Frontal cortex (tissue), 3 donors: ENCODE measurements at regions not wholly inside any gene's neighbourhood (a gene's known extent, or its start where the extent isn't known, plus 50 kb on each side); places are given as distances from the start of the nearest gene placed in this dataset.

ENCODE experiments used
- DNase-seq, 2 donors: peaks; one replicate each; pipeline ENCODE4 v3.0.0; 2012; ENCODE audit warnings: low spot score in 2 of 2
- FAIRE-seq: peaks from 2 replicates; lab custom pipeline; 2012; peaks lifted over from hg19 to GRCh38; lab: Jason Lieb, UNC
- donor health status: control.
- donor health status: control.
- donor health status: control.

DNA sequence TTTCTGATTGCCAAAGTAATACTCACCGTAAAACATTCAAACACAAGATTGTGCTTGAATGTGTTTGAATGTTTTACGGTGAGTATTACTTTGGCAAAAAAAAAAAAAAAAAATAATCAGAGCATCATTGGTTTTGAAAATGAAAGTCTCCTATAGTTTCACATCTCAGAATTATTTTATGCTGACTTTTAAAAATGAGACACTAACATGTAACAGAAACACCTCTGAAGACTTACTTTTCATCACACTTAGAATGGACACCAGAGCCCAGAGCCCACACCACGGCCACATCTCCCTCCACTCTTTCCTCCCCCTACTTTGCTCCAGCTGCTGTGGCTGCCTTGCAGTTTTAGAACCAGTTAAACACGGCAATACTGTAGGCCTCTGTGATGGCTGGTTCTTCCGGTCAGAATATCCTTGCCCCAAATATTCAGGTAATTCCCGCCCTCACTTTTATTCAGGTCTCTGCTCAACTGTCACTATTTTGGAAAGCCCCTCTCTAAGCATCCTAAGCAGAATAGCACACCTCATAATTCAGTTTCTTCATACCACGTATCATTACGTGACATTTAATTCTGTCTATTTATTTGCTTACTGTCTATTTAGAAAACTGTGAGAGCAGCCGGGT, 138.9 kb upstream of the MAX start:
- no peak for DNase-seq
- FAIRE-seq = no peak

DNA sequence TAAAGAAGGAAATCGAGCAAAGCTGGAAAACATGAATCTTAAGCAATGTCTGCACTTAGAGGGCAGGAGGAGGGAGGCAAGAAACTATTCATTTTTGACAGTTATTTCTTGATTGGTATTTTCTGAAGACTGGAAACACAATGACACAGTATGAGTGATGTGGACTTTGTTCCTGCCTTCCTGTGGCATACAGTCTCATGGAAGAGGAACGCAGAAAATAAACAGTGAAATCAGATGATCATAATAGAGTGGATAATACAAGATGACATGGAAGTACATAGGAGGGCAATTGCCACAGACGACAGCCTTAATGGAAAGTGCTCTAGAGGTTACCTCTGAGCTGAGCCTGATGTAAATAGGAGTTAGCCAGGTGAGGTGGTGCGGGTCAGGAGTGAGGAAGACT, 140.4 kb upstream of the MAX start:
- no peak for FAIRE-seq
- no peak for DNase-seq

DNA sequence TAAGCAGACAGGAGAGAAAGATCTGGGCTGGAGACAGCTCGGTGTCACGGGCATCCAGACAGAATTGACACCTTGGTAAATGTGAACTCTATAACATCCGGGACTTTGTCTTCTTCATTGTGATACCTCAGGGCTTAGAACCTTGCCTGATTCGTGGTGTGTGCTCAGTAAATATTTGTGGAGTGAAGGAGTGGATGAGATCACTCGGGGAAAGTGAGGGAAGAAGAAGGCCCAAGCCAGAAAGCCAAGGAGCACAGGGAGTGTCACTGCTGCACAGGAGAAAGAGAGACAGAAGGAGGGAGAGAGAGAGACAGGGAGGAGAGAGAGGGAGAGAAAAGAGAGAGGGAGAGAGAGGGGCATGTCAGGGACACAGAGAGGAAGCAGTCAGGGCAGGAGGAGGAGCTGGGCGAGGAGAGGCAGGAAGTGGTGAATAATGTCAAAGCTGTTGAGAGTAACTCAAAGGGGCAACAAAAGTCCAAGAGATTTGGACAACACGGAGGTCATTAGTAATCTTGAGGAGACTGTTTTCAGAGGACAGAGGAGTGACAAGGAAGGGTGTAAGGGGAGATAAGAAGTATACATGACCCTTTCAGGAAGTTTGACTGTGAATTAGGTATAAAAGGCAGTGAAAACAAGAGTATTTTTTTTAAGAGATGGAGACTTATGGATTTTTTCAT, 141.6 kb upstream of the MAX start:
- FAIRE-seq (no peak), DNase-seq (no peak)

DNA sequence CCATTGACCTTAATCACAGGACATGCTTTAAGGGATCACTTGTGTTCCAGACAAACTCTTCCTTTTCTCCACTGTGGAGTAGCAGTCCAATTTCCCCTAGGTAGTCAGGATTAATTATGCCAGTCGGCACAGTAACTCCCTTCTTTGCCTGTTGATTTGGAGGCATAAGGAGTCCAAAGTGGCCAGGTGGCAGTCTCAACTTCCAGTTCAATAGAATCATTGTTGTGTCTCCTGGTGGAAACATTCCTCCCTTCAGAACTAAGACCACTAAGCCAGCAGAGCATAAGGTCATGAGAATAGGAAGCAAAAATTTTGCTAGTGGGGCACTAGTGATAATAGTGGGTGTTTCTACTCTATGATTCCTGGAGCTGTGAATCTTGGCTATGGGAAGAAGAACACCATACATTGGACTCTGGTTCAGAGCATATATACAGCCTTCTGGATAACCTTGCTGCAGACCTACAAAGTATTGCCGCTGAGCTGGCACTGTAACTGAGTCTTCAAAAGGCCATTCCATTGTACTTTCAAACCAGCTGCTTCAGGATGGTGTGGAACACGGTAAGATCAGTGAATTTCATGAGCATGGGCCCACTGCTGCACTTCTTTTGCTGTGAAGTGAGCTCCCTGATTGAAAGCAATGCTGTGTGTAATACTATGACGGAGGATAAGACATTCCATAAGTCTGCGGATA, 147.3 kb upstream of the MAX start:
- no peak for FAIRE-seq

DNA sequence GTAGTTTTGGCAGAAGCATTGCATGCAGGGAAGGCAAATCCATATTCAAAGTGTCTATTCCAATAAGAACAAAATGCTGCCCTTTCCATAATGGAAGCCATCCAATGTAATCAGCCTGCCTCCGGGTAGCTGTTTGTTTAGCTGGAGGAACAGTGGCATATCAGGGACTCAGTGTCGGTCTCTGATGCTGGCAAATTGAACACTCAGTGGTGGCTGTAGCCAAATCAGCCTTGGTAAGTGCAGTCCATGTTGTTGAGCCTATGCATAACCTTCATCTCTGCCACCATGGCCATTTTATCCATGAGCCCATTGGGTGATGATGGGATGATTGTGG, 147.8 kb upstream of the MAX start:
- no peak for FAIRE-seq
- DNase-seq = no peak

More for the DNA sequence above, 147.3 kb upstream of the MAX start:
- DNase-seq = no peak

DNA sequence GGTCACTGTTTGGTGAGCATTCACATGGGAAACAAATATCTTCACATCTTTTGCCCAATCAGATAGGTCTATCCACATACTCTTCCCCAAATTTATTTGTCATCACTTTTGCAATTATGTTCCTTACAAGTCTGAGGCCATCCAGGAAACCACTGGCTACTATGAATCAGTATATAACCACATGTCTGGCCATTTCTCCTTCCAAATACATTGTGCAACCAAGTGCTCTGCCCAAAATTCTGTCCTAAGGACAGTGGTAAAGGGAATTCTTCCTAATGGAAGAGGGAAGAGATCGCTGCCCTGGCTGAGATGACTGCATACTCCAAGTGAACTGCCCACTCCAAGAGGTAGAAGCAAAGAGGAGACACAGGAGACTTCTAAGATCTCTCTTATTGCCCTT, 148.9 kb upstream of the MAX start:
- no peak for DNase-seq

DNA sequence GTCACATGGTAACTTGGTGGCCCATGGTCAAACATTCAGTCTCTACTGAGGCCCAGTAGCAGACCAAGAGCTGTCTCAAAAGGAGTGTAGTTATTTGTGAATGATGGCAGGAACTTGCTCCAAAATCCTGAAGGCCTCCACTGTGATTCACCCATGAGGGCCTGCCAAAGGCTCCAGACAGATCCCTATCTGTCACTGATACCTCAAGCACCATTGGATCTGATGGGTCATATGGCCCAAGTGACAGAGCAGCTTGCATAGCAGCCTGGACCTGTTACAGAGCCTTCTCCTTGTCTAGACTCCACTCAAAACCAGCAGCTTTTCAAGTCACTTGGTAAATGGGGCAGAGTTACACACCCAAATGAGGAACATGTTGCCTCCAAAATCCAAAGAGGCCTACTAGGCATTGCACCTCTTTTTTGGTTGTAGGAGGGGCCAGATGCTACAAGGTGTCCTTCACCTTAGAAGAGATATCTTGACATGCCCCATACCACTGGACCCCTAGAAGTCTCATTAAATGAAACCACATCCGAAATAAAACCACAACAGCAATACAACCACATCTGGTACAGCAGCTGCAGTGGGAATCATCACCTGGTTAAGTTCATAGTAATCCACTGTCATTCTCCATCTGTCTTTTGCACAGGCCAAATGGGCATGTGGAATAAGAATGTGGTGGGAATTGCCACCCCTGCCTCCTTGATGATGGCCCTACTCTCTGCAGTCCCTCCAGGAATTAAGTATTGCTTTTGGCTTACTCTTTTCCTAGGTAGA, 150.4 kb upstream of the MAX start:
- DNase-seq (no peak), FAIRE-seq (no peak)

More for the DNA sequence above, 148.9 kb upstream of the MAX start:
- no peak for FAIRE-seq

DNA sequence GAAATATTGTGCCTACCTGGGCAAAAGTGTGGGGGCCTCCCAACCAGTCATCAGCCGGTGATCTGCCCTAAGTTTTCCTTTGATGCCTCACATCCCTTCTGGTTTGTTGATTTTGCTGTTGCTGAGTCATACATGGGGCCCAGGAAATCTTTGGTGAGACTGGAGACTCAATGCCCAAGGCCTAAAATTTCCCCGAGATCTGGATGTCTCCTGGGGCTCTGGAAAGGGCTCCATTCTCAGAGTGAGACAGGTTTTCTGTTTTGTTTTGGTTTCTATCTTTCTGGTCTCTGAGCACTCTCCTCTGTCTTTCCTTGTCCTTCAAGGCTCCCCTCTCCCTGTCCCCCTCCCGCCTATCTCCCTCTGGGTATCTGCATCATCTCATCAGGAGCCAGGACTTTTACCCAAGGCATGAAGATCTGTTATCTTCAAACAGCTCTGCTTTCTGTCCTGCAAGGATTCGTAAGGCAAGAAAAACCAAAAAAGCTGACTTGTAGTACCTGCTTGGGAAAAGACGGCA, 152.8 kb upstream of the MAX start:
- DNase-seq (no peak), FAIRE-seq (no peak)

DNA sequence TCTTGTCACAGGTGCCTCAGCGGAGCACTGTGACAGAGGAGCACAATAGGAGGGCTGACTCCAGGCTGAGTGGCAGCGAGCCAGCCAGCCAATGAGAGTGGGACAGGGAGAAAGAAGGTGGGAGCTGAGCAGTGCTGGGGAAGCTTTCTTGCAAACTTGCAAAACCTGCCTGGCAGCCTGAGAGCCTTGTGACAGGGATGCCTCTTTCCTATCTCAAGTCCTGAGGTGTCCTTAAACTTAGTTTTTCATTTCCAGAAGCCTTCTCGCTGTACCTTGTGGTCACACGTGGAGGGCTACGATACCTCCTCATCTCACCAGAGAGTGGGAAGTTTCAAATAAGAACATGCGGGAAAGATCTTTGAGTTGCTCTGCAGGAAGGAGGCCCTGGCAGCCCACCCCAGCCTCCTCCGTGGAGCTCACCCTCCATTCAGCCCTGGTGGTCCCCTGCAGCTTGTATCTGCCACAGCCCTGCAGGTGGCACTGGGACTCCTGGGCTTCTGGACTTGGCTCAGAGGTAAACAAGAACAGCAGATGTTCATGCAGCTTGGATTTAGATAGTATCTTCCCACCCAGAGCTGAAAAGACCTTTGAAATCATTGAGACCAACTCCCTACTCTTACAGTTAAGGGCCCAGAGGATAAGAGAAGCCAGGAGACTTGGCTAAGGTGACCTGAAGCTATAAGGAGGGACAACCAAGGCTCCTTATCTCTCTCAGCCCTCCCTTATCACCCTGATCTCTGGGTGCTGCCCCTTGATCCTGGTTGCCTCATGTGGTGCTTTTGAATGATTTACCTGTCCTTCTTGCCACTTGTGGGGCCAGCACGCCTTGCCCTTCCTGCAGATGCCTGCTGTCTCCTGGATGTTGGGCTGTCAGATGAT, 153.5 kb upstream of the MAX start:
- DNase-seq = no peak
- no peak for FAIRE-seq

DNA sequence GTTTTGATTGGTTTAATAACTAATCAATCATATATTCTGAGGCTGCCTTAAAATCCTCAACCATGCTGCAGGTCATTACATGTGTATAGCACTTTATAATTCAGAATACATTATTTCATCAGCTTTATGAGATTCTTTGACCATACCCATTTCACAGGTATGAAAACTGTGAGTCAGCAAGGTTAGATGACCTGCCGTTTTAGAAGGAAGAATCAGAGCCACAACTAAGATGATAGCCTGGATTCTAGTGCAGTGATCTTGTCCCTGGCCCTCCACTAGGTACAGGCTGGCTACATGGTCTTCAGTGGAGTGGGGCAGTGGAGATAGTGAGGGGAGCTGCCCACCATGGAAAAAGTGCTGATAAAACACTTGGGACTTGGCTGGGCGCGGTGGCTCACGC, 154.4 kb upstream of the MAX start:
- DNase-seq (no peak), FAIRE-seq (no peak)

DNA sequence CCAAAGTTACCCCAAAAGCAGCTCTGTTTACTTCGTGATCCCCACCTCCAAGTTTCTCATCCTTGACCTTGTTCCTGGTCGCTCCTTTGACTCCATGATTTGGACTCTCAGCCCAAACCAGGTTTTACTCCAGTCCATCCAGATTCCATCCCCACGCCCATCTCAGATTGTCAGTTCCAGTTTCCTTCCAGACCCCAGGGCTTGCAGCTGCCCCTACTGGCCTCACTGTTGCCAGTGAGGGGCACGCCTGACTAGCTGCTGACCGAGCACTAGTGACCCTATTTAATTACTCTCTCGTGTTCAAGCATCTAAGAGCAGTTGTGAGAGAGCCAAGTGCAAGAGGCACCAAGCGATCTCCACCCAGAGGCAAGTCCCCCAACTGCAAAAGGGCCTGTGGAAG, 155.1 kb upstream of the FUT8 start:
- FAIRE-seq (no peak), DNase-seq (no peak)

DNA sequence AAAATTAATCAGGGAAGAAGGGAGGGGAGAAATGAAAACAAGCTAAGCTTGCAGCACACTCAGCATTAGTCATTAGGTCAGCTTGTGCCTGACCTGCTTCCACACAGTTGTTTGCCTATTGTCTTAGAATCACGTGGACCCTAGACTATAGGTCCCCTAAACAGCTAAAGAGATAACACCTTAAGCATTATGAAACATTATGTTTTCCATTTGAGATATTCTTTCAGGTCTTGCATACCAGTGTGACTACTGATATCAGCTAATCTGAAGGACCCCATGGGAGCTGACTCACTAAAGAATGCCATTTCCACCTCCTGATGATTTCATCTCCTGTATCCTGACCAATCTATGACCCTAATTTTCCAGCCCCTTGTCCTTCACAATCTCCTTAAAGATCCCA, 154.1 kb upstream of the FUT8 start:
- FAIRE-seq (no peak), DNase-seq (no peak)

DNA sequence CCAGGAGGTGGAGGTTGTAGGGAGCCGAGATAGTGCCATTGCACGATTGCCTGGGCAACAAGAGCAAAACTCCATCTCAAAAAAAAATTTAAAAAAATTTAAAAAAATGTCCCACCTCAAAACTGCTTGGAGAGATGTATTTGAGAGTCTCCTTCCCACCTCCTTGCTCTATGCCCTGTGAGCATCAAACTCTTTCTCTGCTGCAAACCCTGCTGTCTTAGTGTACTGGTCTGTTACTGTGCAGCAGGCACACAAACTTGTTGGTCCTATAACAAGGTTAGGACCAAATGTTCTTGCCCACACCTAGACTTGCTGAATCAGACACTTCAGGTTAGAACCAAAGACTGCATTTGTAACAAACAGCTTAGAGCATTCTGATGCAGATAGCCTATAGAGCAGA, 153.5 kb upstream of the FUT8 start:
- no peak for DNase-seq
- FAIRE-seq = no peak

DNA sequence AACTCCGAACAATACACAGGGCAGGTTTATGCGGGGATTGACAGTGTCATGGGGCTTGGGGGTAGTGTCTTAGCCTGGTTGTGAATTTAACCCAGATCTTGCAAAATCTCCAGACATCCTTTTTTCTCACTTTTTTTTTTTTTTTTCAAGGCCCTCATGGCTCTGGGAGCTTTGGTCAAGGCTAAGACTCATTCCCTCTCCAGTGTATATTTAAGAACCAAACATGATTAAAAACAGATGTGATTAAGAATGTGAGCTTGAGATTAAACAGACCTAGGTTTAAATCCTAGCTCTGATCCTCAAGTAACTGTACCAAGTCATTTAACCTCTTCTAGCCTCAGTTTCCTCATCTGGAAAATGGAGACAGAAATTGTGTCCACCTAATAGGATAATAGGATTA, 151.7 kb upstream of the FUT8 start:
- no peak for FAIRE-seq

DNA sequence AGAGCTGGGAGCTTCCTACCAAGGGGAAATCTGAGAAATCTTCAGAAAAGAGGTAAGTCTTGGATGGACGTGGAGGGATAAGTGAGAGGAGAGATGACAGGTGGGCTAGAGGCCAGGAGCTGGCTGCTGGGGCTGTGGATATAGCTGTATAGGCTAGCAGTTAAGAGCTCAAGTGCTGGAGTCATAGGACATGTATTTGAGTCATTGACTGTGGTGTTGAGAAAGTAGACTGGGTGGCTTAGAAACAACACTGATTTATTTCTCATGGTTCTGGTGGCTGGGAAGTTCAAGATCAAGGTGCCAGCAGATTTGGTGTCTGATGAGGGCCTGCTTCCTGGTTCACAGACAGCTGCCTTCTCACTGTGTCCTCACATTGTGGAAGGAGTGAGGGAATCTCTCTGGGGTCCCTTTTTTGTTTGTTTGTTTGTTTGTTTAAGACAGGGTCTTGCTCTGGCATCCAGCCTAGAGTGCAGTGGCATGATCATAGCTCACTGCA, 151.1 kb upstream of the FUT8 start:
- DNase-seq (no peak), FAIRE-seq (no peak)

More for the DNA sequence above, 151.7 kb upstream of the FUT8 start:
- no peak for DNase-seq

DNA sequence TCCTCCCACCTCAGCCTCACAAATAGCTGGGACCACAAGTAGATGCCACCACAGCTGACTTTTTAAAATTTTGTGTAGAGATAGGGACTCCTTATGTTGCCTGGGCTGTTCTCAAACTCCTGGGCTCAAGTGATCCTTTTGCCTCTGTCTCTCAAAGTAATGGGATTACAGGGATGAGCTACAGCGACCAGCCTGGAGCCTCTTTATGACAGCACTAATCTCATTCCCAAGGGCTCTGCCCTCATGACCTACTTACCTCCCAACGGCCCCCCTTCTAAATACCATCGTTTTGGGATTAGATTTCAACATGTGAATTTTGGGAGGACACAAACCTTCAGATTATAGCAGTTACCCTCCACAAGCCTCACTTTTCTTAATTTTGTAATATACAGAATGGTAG, 150.6 kb upstream of the FUT8 start:
- DNase-seq (no peak), FAIRE-seq (no peak)

DNA sequence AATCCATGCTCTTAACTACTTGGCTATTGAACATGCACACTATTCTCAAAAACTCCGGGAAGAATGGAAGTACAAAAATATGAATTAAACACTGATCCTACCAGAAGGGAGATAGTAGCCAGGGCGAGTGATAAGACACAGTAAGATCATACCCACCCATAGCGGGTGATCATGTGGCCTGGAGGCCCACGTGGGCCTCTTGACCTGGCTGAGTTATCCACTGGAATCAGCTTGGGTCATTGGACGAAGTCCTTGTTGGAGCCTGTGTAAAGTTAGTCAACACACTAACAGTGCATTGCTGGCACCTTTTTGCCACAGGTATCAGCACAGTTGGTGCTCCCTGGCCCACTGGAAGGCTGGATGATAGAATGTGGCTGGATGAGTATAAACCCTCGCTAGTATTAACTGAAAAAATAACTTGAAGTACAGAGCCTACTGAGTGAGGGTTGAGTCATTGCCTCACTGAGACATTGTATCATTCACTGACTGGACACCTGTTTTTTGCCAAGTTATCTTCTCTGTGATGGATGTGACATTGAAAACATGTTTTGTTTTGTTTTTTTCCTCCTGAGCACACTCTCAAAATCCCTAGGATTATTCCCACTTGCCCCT, 149.2 kb upstream of the FUT8 start:
- no peak for DNase-seq
- no peak for FAIRE-seq

DNA sequence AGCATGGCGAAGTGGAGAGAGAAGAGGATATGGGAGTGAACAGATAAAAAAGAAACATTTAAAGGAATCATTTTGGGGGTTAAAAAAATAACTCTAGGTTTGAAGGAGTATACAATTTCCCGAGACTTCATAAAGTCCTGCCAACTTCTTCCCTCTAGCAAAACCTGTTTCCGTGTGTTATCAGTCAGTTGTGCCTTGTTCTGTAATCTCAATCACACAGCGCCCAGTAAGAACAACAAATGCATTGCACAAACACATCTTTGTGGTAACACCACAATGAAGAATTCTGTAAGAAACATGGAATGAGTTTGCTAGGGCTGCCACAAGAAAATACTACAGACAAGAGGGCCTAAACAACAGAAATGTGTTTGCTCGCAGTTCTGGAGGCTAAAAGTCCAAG, 144.7 kb upstream of the FUT8 start:
- no peak for FAIRE-seq
- no peak for DNase-seq

DNA sequence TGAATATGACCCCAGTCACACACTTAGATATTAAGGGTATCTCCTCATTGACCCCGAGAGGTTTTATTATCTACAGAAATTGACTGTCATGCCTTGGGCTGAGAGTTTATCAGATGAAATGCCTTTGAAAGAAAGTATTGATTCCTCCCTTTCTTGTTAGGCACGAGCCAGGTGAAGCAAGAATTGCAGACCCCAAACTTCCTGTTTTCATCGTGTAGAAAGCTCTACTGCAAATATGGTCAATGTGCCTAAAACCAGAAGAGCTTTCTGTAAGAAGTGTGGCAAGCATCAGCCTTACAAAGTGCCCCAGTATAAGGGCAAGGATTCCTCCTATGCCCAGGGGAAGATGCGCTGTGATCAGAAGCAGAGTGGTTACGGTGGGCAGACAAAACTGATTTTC, 143.9 kb upstream of the FUT8 start:
- DNase-seq (no peak), FAIRE-seq (no peak)
